ENCODE measurements at regions not wholly inside any gene's neighbourhood (a gene's known extent, or its start where the extent isn't known, plus 50 kb on each side); places are given as distances from the start of the nearest gene placed in this dataset.

GRCh38 chr1:216794586-216794985 is 71.4 kb upstream of the ESRRG start:
- no peak for DNase-seq

DNA sequence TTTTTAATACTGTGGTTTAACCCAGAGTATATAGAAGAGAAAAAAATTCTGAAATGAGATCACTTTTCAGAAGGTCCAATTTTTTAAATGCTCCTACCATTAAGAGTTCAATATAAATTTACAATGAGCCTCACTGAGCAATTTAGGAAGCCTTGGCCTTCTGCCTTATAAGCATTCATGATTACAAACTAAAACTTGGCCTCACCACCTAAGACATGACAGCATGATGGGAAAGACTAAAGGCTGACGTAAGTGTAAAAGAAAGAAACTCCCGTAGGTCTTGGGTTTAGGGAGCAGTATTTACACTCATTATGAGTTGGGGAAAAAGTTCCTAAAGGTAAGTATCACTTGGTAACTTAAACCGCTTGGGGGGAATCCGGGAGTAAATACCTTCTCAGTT is 70.7 kb upstream of the ESRRG start:
- DNase-seq = no peak

DNA sequence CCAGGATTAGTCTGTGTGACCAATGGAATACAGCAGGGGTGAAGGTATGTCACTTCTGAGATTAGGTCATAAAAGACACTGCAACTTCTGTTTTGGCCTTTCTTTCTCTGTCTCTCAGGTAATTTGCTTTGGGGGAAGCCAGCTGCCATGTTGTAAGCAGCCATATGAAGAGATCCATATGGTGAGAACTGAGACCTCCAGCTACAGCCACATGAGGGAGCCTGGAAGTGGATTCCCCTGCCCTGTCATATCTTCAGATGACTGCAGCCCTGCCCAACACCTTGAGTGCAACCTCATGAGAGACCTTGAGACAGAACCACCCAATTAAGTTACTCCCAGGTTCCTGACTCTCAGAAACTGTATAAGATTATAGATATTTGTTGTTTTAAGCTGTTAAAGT is 70.1 kb upstream of the ESRRG start:
- DNase-seq = no peak

GRCh38 chr1:216788671-216789070 is 65.4 kb upstream of the ESRRG start:
- DNase-seq = no peak

- DNase-seq = no peak
Measured at GRCh38 chr1:216785737-216786136, 62.5 kb upstream of the ESRRG start.

- no peak for DNase-seq
Measured at GRCh38 chr1:216785221-216785620, 62.0 kb upstream of the ESRRG start.

GRCh38 chr1:216779686-216780085 is 56.5 kb upstream of the ESRRG start:
- no peak for DNase-seq

- DNase-seq = no peak
Measured at GRCh38 chr1:216778737-216779136, 55.5 kb upstream of the ESRRG start.

GRCh38 chr1:216777148-216777547 is 53.9 kb upstream of the ESRRG start:
- DNase-seq = no peak
